ENCODE measurements at regions not wholly inside any gene's neighbourhood (a gene's known extent, or its start where the extent isn't known, plus 50 kb on each side); places are given as distances from the start of the nearest gene placed in this dataset.

DNA sequence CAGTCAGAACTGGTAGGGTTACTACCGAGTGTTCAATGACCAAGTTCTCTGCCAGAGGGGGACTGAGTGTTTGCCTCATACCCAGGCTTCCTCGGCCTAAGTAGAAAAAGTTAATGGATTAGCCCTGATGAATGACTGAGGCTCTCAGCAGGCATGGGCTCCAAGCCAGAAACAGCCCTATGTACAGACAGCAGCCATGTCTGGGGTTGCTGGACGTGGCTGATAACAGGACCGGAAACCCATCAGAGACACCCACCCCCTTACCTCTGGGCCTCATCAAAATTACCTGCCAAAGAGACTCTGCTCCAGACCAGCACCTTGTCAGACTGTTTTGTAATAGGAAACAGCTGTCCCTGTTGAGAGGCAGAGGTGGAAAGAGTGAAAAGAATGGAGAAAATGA, 351.4 kb downstream of the ETS1 start:
- TF ChIP-seq POLR2AphosphoS5 (IDR thresholded peaks at IDR 0.05) (no peak), EP300 (conservative IDR thresholded peaks at IDR 0.05; ENCODE audit: poor library complexity, severe bottlenecking) (no peak), EZH2 (IDR thresholded peaks at IDR 0.05; ENCODE audit: borderline replicate concordance, insufficient read depth, low read length, poor library complexity, severe bottlenecking) (no peak), MXI1 (conservative IDR thresholded peaks at IDR 0.05; ENCODE audit: poor library complexity, severe bottlenecking) (no peak), SMC3 (conservative IDR thresholded peaks at IDR 0.05; ENCODE audit: poor library complexity) (no peak), RAD21 (conservative IDR thresholded peaks at IDR 0.05) (no peak), TAF1 (IDR thresholded peaks at IDR 0.05; ENCODE audit: low read depth) (no peak)
- TF ChIP-seq, protein P1, sequence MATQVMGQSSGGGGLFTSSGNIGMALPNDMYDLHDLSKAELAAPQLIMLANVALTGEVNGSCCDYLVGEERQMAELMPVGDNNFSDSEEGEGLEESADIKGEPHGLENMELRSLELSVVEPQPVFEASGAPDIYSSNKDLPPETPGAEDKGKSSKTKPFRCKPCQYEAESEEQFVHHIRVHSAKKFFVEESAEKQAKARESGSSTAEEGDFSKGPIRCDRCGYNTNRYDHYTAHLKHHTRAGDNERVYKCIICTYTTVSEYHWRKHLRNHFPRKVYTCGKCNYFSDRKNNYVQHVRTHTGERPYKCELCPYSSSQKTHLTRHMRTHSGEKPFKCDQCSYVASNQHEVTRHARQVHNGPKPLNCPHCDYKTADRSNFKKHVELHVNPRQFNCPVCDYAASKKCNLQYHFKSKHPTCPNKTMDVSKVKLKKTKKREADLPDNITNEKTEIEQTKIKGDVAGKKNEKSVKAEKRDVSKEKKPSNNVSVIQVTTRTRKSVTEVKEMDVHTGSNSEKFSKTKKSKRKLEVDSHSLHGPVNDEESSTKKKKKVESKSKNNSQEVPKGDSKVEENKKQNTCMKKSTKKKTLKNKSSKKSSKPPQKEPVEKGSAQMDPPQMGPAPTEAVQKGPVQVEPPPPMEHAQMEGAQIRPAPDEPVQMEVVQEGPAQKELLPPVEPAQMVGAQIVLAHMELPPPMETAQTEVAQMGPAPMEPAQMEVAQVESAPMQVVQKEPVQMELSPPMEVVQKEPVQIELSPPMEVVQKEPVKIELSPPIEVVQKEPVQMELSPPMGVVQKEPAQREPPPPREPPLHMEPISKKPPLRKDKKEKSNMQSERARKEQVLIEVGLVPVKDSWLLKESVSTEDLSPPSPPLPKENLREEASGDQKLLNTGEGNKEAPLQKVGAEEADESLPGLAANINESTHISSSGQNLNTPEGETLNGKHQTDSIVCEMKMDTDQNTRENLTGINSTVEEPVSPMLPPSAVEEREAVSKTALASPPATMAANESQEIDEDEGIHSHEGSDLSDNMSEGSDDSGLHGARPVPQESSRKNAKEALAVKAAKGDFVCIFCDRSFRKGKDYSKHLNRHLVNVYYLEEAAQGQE (IDR thresholded peaks at IDR 0.05; ENCODE audit: borderline replicate concordance) = no peak
- TF ChIP-seq, protein P2, sequence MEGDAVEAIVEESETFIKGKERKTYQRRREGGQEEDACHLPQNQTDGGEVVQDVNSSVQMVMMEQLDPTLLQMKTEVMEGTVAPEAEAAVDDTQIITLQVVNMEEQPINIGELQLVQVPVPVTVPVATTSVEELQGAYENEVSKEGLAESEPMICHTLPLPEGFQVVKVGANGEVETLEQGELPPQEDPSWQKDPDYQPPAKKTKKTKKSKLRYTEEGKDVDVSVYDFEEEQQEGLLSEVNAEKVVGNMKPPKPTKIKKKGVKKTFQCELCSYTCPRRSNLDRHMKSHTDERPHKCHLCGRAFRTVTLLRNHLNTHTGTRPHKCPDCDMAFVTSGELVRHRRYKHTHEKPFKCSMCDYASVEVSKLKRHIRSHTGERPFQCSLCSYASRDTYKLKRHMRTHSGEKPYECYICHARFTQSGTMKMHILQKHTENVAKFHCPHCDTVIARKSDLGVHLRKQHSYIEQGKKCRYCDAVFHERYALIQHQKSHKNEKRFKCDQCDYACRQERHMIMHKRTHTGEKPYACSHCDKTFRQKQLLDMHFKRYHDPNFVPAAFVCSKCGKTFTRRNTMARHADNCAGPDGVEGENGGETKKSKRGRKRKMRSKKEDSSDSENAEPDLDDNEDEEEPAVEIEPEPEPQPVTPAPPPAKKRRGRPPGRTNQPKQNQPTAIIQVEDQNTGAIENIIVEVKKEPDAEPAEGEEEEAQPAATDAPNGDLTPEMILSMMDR (IDR thresholded peaks at IDR 0.05; ENCODE audit: poor library complexity, severe bottlenecking) = no peak
- H3K4me3 ChIP-seq (ENCODE audit: low read length) = no peak overlapping the region

DNA sequence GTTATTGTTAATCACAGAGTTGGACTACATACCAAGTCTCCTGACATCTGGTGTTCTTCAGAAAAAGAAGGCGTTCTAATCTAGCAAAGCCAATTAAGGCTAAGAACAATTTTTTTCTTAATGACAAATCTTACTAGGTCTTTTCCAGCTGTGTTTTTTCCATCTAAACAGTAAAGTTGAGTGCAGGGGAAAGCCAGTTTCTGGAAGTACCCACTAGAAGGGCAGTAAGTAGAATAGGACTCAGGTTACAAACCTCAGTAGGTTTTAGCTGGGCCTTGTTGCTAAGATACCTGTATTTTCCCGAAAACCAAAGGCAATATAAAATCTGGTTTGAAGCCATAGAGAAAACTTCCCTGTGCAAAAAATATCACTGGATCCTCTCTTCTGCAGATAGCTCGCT, 351.9 kb downstream of the ETS1 start:
- H3K4me3 ChIP-seq (ENCODE audit: low read length) = no peak overlapping the region
- no peak overlapping the region for H3K9ac ChIP-seq (ENCODE audit: low read length)
- H3K27ac ChIP-seq (ENCODE audit: low read length) = no peak overlapping the region
- H4K20me1 ChIP-seq (ENCODE audit: insufficient read depth) = no peaks in the 10 kb centered on the region
- H2AFZ ChIP-seq (ENCODE audit: low read depth, low read length) = no peak overlapping the region
- H3F3A ChIP-seq (ENCODE audit: insufficient read depth, low read length, poor library complexity, severe bottlenecking) = no peaks in the 10 kb centered on the region
- H3K36me3 ChIP-seq (ENCODE audit: insufficient read depth, low read length) = no peaks in the 10 kb centered on the region
- no peaks in the 10 kb centered on the region for H3K9me2 ChIP-seq (ENCODE audit: insufficient read depth, low read length)
- H3K27me3 ChIP-seq (ENCODE audit: insufficient read depth, low read depth, low read length) = no peaks in the 10 kb centered on the region
- H3K79me2 ChIP-seq (replicated peaks; ENCODE audit: insufficient read depth, low read length) = no peaks in the 10 kb centered on the region
- H3K9me3 ChIP-seq (ENCODE audit: low read length) = no peaks in the 10 kb centered on the region
- no peak overlapping the region for H3K4me2 ChIP-seq (ENCODE audit: low read length)
- no peak for TF ChIP-seq EZH2 (IDR thresholded peaks at IDR 0.05; ENCODE audit: borderline replicate concordance, insufficient read depth, low read length, poor library complexity, severe bottlenecking)
- TF ChIP-seq POLR2AphosphoS5 (IDR thresholded peaks at IDR 0.05) = no peak
- TF ChIP-seq SMC3 (conservative IDR thresholded peaks at IDR 0.05; ENCODE audit: poor library complexity) = no peak
- TF ChIP-seq, protein P1 (IDR thresholded peaks at IDR 0.05; ENCODE audit: borderline replicate concordance) = no peak
- TF ChIP-seq TAF1 (IDR thresholded peaks at IDR 0.05; ENCODE audit: low read depth) = no peak
- TF ChIP-seq RAD21 (conservative IDR thresholded peaks at IDR 0.05) = no peak
- TF ChIP-seq, protein P2 (IDR thresholded peaks at IDR 0.05; ENCODE audit: poor library complexity, severe bottlenecking) = no peak
- TF ChIP-seq MXI1 (conservative IDR thresholded peaks at IDR 0.05; ENCODE audit: poor library complexity, severe bottlenecking) = no peak
- TF ChIP-seq EP300 (conservative IDR thresholded peaks at IDR 0.05; ENCODE audit: poor library complexity, severe bottlenecking) = no peak

More for the DNA sequence above, 351.4 kb downstream of the ETS1 start:
- no peaks in the 10 kb centered on the region for H3K9me2 ChIP-seq (ENCODE audit: insufficient read depth, low read length)
- H3K27ac ChIP-seq (ENCODE audit: low read length) = no peak overlapping the region
- H3K9ac ChIP-seq (ENCODE audit: low read length) = no peak overlapping the region
- H3F3A ChIP-seq (ENCODE audit: insufficient read depth, low read length, poor library complexity, severe bottlenecking) = no peaks in the 10 kb centered on the region
- no peaks in the 10 kb centered on the region for H3K79me2 ChIP-seq (replicated peaks; ENCODE audit: insufficient read depth, low read length)
- no peaks in the 10 kb centered on the region for H4K20me1 ChIP-seq (ENCODE audit: insufficient read depth)
- H3K4me2 ChIP-seq (ENCODE audit: low read length) = no peak overlapping the region
- no peaks in the 10 kb centered on the region for H3K27me3 ChIP-seq (ENCODE audit: insufficient read depth, low read depth, low read length)
- H3K9me3 ChIP-seq (ENCODE audit: low read length) = no peaks in the 10 kb centered on the region
- H2AFZ ChIP-seq (ENCODE audit: low read depth, low read length) = no peak overlapping the region
- no peaks in the 10 kb centered on the region for H3K36me3 ChIP-seq (ENCODE audit: insufficient read depth, low read length)
